NAMALWA (cell line): ENCODE measurements at regions not wholly inside any gene's neighbourhood (a gene's known extent, or its start where the extent isn't known, plus 50 kb on each side); places are given as distances from the start of the nearest gene placed in this dataset.

Source experiments
- DNase-seq: peaks from one replicate; pipeline ENCODE4 v3.0.0-alpha.2; 2015; ENCODE audit warnings: low spot score

- no peak for DNase-seq
Observed at GRCh38 chr7:125030756-125031387, 101.2 kb upstream of the POT1 start.

- no peak for DNase-seq
Observed at GRCh38 chr7:125025620-125026019, 96.0 kb upstream of the POT1 start.

- no peak for DNase-seq
Observed at GRCh38 chr7:125020801-125021200, 91.2 kb upstream of the POT1 start.

GRCh38 chr7:125010540-125010939 lies 80.9 kb upstream of the POT1 start:
- no peak for DNase-seq

GRCh38 chr7:124996778-124997177 lies 67.2 kb upstream of the POT1 start:
- DNase-seq, result peak; percentile 52

- DNase-seq, result no peak
Observed at GRCh38 chr7:124992851-124993562, 63.4 kb upstream of the POT1 start.

GRCh38 chr7:124989911-124990310 lies 60.3 kb upstream of the POT1 start:
- DNase-seq, result no peak
